Hepatocyte (in vitro differentiated cells): ENCODE measurements at regions not wholly inside any gene's neighbourhood (a gene's known extent, or its start where the extent isn't known, plus 50 kb on each side); places are given as distances from the start of the nearest gene placed in this dataset.

Source experiments
- DNase-seq: peaks from one replicate; pipeline ENCODE4 v3.0.0-alpha.2; 2016; ENCODE audit warnings: low spot score
- H2AFZ ChIP-seq: fragments of 200-600 bp; sonication (generic); 2 replicates; pipeline ENCODE4 v1.6.0; 2016; ENCODE audit warnings: antibody characterized with exemption, mild to moderate bottlenecking
- H3K27ac ChIP-seq: fragments of 200-600 bp; sonication (generic); 2 replicates; pipeline ENCODE4 v1.5.1; 2016; ENCODE audit warnings: mild to moderate bottlenecking
- H3K27me3 ChIP-seq: fragments of 200-600 bp; sonication (generic); 2 replicates; pipeline ENCODE4 v1.6.1; 2016
- H3K36me3 ChIP-seq: fragments of 200-600 bp; sonication (generic); replicated peaks from 2 replicates; pipeline ENCODE4 v1.5.1; 2016; ENCODE audit warnings: low read depth; ENCODE audit not compliant: insufficient read depth
- H3K4me1 ChIP-seq: fragments of 200-600 bp; sonication (generic); 2 replicates; pipeline ENCODE4 v1.5.1; 2016; ENCODE audit warnings: mild to moderate bottlenecking, moderate library complexity; ENCODE audit not compliant: insufficient read depth
- H3K4me2 ChIP-seq: fragments of 200-600 bp; sonication (generic); 2 replicates; pipeline ENCODE4 v1.6.0; 2016
- H3K4me3 ChIP-seq: fragments of 200-600 bp; sonication (generic); 2 replicates; pipeline ENCODE4 v1.5.1; 2016; ENCODE audit warnings: mild to moderate bottlenecking
- H3K79me2 ChIP-seq: fragments of 200-600 bp; sonication (generic); 2 replicates; pipeline ENCODE4 v1.6.0; 2017; ENCODE audit warnings: mild to moderate bottlenecking
- H3K9me2 ChIP-seq: fragments of 200-600 bp; sonication (generic); replicated peaks from 2 replicates; pipeline ENCODE4 v1.6.0; 2017; ENCODE audit warnings: mild to moderate bottlenecking; ENCODE audit not compliant: insufficient read depth
- H3K9me3 ChIP-seq: fragments of 200-600 bp; sonication (generic); 2 replicates; pipeline ENCODE4 v1.5.1; 2016; ENCODE audit warnings: low read depth, mild to moderate bottlenecking
- H4K20me1 ChIP-seq: fragments of 200-600 bp; sonication (generic); 2 replicates; pipeline ENCODE4 v1.6.0; 2016; ENCODE audit warnings: mild to moderate bottlenecking; ENCODE audit not compliant: insufficient read depth, poor library complexity, severe bottlenecking
- CTCF ChIP-seq: fragments of 200-600 bp; sonication (generic); IDR thresholded peaks from 2 replicates; pipeline ENCODE4 v1.5.1; 2016; ENCODE audit warnings: antibody characterized with exemption, mild to moderate bottlenecking; ENCODE audit not compliant: poor library complexity
- EZH2 ChIP-seq: fragments of 200-600 bp; sonication (generic); IDR thresholded peaks from 2 replicates; pipeline ENCODE4 v1.6.1; 2016; ENCODE audit warnings: antibody characterized with exemption, mild to moderate bottlenecking, borderline replicate concordance
- EZH2phosphoT487 ChIP-seq: fragments of 200-600 bp; sonication (generic); IDR thresholded peaks from one replicate; pipeline ENCODE4 v1.6.1; 2018; ENCODE audit warnings: antibody characterized with exemption, mild to moderate bottlenecking, low read depth, moderate library complexity; ENCODE audit not compliant: unreplicated experiment, severe bottlenecking
- WGBS: methylation state at CpG from one replicate; pipeline ENCODE4 v1.1.6; 2016; ENCODE audit warnings: low lambda C conversion rate; ENCODE audit errors: missing lambda C conversion rate; 5-methylcytosine and 5-hydroxymethylcytosine counted together

GRCh38 chr12:128047266-128048060, 219.5 kb upstream of the TMEM132C start:
- no peak overlapping the region for H3K4me3 ChIP-seq
- no peaks in the 10 kb centered on the region for H3K79me2 ChIP-seq
- no peak overlapping the region for H3K4me2 ChIP-seq
- no peaks in the 10 kb centered on the region for H3K9me3 ChIP-seq
- DNase-seq, result no peak
- 59% methylated on average over 3 of the region's 3 CpGs for WGBS
- no peaks in the 10 kb centered on the region for H3K27me3 ChIP-seq
- no peaks in the 10 kb centered on the region for H4K20me1 ChIP-seq
- no peaks in the 10 kb centered on the region for H3K36me3 ChIP-seq
- no peaks in the 10 kb centered on the region for H3K4me1 ChIP-seq
- no peak overlapping the region for H3K27ac ChIP-seq
- TF ChIP-seq EZH2phosphoT487 (no peak), EZH2 (no peak), CTCF (no peak)
- H3K9me2 ChIP-seq, result no peaks in the 10 kb centered on the region
- H2AFZ ChIP-seq, result no peak overlapping the region

GRCh38 chr12:128052331-128052730, 214.6 kb upstream of the TMEM132C start:
- Histone ChIP-seq H3K4me1 (no peaks in the 10 kb centered on the region), H3K79me2 (no peaks in the 10 kb centered on the region), H3K4me3 (no peak overlapping the region), H3K27ac (no peak overlapping the region), H3K9me3 (no peaks in the 10 kb centered on the region), H3K36me3 (no peaks in the 10 kb centered on the region), H3K9me2 (no peaks in the 10 kb centered on the region), H3K4me2 (no peak overlapping the region), H4K20me1 (no peaks in the 10 kb centered on the region), H3K27me3 (no peaks in the 10 kb centered on the region), H2AFZ (no peak overlapping the region)
- TF ChIP-seq CTCF (no peak), EZH2 (no peak), EZH2phosphoT487 (no peak)
- WGBS, result 80% methylated on average over 8 of the region's 8 CpGs
- no peak for DNase-seq

GRCh38 chr12:128052777-128053176, 214.2 kb upstream of the TMEM132C start:
- 80% methylated on average over 5 of the region's 5 CpGs for WGBS
- no peak overlapping the region for H3K27ac ChIP-seq

More at GRCh38 chr12:128052777-128053176, 214.2 kb upstream of the TMEM132C start:
- Histone ChIP-seq H4K20me1 (no peaks in the 10 kb centered on the region), H3K4me3 (no peak overlapping the region), H3K27me3 (no peaks in the 10 kb centered on the region), H3K79me2 (no peaks in the 10 kb centered on the region), H3K36me3 (no peaks in the 10 kb centered on the region), H3K4me1 (no peaks in the 10 kb centered on the region), H3K9me3 (no peaks in the 10 kb centered on the region), H3K4me2 (no peak overlapping the region), H2AFZ (no peak overlapping the region), H3K9me2 (no peaks in the 10 kb centered on the region)
- TF ChIP-seq EZH2, result no peak
- TF ChIP-seq CTCF, result no peak
- no peak for TF ChIP-seq EZH2phosphoT487
- no peak for DNase-seq
